Muscle layer of colon (tissue), 2 donors: ENCODE measurements at regions not wholly inside any gene's neighbourhood (a gene's known extent, or its start where the extent isn't known, plus 50 kb on each side); places are given as distances from the start of the nearest gene placed in this dataset.

Source experiments
- H3K27ac ChIP-seq: one replicate; pipeline ENCODE4 v1.7.0; 2013; ENCODE audit warnings: low read depth, mild to moderate bottlenecking, low read length, moderate library complexity
- H3K27me3 ChIP-seq, 2 donors: one replicate each; pipeline ENCODE4 v1.7.0; 2013; ENCODE audit warnings: low read length in 2 of 2, mild to moderate bottlenecking in 2 of 2; ENCODE audit not compliant: insufficient read depth in 2 of 2, control insufficient read depth in 1 of 2
- H3K36me3 ChIP-seq: one replicate; pipeline ENCODE4 v1.7.0; 2013; ENCODE audit warnings: mild to moderate bottlenecking, low read length; ENCODE audit not compliant: insufficient read depth
- H3K4me1 ChIP-seq: one replicate; pipeline ENCODE4 v1.7.0; 2013; ENCODE audit warnings: mild to moderate bottlenecking, low read length; ENCODE audit not compliant: insufficient read depth
- H3K4me3 ChIP-seq, 2 donors: one replicate each; pipeline ENCODE4 v1.7.0; 2013; ENCODE audit warnings: low read length in 2 of 2, low read depth in 1 of 2, mild to moderate bottlenecking in 1 of 2, moderate library complexity in 1 of 2
- H3K9ac ChIP-seq: one replicate; pipeline ENCODE4 v1.7.0; 2013; ENCODE audit warnings: low read length
- H3K9me3 ChIP-seq: one replicate; pipeline ENCODE4 v1.7.0; 2013; ENCODE audit warnings: mild to moderate bottlenecking, low read length
- donor health status: abdominal sarcoma.
- donor health status: Adenocarcinoma of cecum.

DNA sequence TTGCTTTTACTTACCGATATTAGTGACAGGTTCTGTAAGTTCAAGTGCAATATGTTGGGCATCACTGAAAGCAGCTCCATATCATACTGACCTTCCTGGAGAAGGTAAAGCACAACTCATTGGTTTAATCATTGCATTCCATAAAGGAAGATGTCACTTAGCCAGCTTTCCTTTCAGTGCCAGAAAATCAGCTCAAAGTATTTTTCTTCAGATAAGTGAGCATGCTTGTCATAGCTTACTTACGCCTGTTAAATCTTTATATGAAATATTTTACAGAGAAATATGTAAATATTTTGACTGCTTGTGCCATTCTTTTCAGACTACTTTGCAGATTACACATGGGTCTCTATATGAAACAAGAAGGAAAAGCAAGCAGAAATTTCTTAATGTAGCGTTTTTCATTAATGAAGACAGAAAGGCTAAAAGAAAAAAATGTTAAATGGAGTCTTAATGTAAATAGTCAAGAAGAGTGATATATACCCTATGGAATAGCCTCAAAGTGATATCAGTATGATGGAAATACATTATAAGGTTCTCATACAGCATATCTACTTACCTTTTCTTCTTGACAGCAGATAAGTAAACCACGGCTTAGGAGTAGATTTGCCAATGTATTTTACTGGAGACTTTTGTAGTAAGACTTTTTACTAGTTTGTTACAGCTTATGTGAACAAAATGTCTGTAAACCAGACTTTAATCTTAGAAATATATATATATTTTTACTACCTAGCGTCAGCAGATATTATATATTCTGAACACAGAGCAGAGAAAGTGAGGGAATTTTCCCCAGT is 649.7 kb downstream of the METTL15 start:
- Histone ChIP-seq H3K4me3 (no peak overlapping the region), H3K27ac (no peak overlapping the region), H3K9me3 (no peaks in the 10 kb centered on the region), H3K4me1 (no peaks in the 10 kb centered on the region), H3K36me3 (no peaks in the 10 kb centered on the region), H3K27me3 (no peaks in the 10 kb centered on the region), H3K9ac (no peak overlapping the region)

DNA sequence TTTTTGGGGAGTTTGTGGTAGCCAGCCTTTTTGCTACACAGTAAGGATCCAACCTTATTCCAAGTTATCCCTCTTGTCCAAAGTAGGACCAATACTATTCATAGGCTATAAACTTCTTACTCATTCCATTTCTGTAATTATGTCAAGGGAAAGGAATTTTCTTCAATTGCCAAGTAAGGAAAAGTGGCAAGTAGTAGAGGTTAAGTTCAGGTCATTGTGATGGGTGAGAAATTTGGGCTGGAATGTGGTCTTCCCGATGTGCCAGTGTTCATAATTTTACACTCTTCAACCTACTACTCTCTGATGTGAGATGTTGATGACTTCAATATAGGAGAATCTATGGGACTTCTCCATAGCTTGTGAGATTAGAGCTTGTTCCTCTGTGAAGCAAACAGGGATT is 648.8 kb downstream of the METTL15 start:
- no peaks in the 10 kb centered on the region for H3K9me3 ChIP-seq
- H3K27me3 ChIP-seq: no peaks in the 10 kb centered on the region
- H3K4me1 ChIP-seq: no peaks in the 10 kb centered on the region
- H3K9ac ChIP-seq: no peak overlapping the region
- no peak overlapping the region for H3K27ac ChIP-seq
- no peak overlapping the region for H3K4me3 ChIP-seq
- no peaks in the 10 kb centered on the region for H3K36me3 ChIP-seq

DNA sequence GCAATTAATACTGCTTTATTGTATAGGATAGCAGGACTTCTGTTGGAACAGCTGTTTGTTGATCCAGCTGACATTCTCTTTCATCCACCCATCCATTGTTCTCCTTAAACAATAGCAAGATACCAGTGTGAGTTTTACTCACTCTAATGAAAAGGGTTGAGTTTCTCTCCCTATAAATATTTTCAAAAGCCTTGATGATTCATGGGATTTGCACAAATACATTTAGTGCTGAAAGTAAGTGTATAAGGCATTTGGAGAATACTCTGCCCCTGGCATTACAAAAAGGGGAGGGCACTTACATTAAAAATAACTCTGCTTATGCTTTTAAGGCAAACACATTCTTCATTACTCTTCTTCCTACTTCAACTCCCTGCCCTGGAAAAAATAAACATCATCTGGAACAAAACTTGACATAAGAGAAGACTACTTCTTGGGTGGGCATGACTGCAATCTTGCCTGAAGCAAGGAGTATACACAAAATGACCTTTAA is 634.9 kb downstream of the METTL15 start:
- H3K27ac ChIP-seq: no peak overlapping the region
- no peaks in the 10 kb centered on the region for H3K9me3 ChIP-seq
- H3K4me1 ChIP-seq: no peaks in the 10 kb centered on the region
- H3K9ac ChIP-seq: no peak overlapping the region
- no peaks in the 10 kb centered on the region for H3K27me3 ChIP-seq
- H3K36me3 ChIP-seq: no peaks in the 10 kb centered on the region
- H3K4me3 ChIP-seq: no peak overlapping the region

DNA sequence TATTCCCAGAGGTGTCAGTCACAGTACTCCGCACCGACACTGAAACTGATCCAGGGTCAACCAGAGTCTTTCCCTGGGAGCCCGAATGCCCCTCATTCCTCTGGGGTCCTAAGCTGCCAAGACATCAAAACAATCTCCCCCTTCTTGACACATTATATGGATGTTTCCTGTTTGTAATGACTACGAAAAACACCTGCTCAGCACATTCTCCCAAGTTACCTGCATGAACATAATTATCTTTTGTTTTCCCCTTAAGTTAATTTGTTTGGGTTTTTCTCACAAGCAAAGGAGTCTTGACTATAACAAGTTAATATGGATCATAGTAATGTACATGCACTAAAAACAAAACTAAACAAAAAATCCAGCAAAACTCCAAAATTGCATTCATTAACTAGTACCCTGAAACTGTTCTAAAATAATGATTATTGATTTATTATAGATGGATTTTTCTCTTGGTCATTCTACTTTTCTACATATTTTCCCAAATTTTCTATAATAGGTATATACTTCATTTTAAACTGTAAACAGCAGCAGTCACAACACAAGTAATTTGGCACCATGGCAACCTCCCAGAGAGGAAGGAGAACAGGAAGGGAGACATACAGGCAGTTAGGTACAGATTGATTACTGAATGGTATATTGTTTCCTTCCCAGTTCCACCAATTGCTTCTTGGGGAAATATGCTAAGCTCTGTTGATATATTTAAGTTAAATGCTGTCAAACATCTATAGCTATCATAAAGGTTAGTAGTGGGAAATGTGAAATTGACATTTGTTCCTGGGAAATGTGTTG is 631.5 kb downstream of the METTL15 start:
- Histone ChIP-seq H3K9ac (no peak overlapping the region), H3K4me3 (no peak overlapping the region), H3K4me1 (no peaks in the 10 kb centered on the region), H3K36me3 (no peaks in the 10 kb centered on the region), H3K9me3 (no peaks in the 10 kb centered on the region), H3K27me3 (no peaks in the 10 kb centered on the region), H3K27ac (no peak overlapping the region)

DNA sequence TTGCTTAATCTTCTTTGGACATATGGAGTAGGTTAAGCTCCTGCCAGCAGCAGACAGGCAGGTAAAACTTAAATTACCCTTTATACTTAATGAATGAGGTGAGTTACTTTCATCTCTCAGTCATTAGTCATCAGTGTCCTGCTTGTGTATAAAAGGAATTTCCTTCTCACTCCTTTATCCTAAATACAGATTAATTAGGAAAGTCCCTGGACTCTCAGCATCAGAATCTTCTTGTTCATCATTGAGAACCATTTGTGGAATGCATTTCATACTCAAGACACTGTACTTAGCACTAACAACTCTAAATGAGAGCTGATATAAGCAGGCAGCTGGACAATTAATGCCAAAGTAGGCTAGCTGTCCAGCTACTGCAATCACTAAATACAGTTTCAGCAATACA is 630.4 kb downstream of the METTL15 start:
- Histone ChIP-seq H3K4me3 (no peak overlapping the region), H3K27me3 (no peaks in the 10 kb centered on the region), H3K9me3 (no peaks in the 10 kb centered on the region), H3K4me1 (no peaks in the 10 kb centered on the region), H3K9ac (no peak overlapping the region), H3K36me3 (no peaks in the 10 kb centered on the region), H3K27ac (no peak overlapping the region)

DNA sequence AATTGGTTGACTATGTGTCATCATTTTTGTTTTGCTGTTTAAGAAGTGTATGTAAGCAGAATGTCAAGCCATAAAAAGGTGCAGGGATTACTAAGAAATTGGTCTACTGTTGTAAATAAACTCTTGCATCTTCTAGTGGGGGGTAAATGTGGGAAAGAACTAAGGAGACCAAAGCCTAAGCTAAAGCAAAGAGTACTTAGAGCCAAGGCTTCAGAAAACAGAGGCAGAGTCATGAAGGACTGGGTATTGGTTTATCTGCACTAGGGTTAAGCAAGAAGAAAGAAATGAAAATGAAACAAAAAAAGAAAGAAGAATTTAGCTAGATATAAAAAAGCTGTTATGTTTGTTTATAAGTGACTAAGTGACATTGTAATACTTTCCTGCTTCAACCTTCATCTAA is 628.1 kb downstream of the METTL15 start:
- Histone ChIP-seq H3K4me3 (no peak overlapping the region), H3K36me3 (no peaks in the 10 kb centered on the region), H3K27ac (no peak overlapping the region), H3K9me3 (no peaks in the 10 kb centered on the region), H3K27me3 (no peaks in the 10 kb centered on the region), H3K9ac (no peak overlapping the region), H3K4me1 (no peaks in the 10 kb centered on the region)

DNA sequence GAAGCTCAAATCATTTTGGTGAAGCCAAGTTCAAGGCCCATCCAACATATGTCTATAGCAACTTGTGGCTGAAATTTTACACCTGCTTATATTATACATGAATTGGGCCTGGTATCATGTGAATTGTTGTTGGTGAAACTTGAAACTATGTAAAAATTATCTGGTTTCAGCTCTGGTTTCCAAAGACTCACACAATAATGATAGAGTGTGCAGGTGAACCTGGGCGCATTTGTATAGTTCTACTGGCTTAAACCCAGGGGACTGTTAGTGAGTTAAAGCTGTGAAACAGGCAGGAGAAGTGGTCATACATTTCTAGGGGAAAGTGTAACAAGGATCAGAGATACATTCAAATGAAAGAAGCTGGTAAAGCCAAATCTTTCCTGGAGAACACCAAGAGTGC is 627.3 kb downstream of the METTL15 start:
- H3K4me3 ChIP-seq: no peak overlapping the region
- no peaks in the 10 kb centered on the region for H3K4me1 ChIP-seq
- H3K36me3 ChIP-seq: no peaks in the 10 kb centered on the region
- no peaks in the 10 kb centered on the region for H3K27me3 ChIP-seq
- no peaks in the 10 kb centered on the region for H3K9me3 ChIP-seq
- H3K27ac ChIP-seq: no peak overlapping the region
- H3K9ac ChIP-seq: no peak overlapping the region

DNA sequence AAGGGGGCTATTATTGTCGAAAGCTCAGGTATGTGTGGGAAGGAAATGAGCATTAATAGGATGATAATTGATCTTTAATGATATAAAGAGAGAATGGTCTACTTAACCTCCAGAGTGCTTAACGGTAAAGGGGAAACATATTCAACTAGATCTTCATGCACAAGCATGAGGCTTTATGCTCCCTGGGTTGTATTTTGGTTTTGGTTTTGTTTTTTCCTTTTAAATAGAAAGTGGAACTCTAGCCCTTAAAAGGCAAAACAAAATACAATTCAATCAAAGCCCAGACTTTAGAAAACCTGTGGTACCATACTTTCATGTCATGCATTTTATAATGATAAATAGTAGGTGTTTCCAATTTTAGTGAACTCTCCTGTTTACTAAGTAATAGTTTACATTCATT is 622.7 kb downstream of the METTL15 start:
- H3K9me3 ChIP-seq: no peaks in the 10 kb centered on the region
- H3K4me1 ChIP-seq: no peaks in the 10 kb centered on the region
- H3K27ac ChIP-seq: no peak overlapping the region
- no peak overlapping the region for H3K9ac ChIP-seq
- H3K4me3 ChIP-seq: no peak overlapping the region
- H3K36me3 ChIP-seq: no peaks in the 10 kb centered on the region
- no peaks in the 10 kb centered on the region for H3K27me3 ChIP-seq

DNA sequence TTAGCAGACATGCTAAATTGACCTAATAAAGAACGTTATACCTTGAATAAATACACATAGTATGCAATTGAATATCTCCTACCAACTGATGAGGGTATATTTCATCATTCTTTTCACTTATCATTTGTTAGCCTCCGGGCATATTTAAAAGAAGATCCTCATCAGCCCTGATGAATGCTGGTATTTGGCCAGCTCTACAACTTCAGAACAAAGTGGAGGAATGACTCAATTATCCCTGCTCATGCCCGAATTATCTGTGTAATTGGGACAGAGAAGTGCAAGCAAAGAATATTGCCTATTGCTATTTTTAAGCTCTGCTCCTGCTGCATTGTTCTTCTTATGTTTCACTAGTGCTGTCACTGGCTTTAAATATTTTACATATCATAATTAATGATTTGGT is 622.1 kb downstream of the METTL15 start:
- Histone ChIP-seq H3K4me3 (no peak overlapping the region), H3K27me3 (no peaks in the 10 kb centered on the region), H3K36me3 (no peaks in the 10 kb centered on the region), H3K9me3 (no peaks in the 10 kb centered on the region), H3K4me1 (no peaks in the 10 kb centered on the region), H3K9ac (no peak overlapping the region), H3K27ac (no peak overlapping the region)

DNA sequence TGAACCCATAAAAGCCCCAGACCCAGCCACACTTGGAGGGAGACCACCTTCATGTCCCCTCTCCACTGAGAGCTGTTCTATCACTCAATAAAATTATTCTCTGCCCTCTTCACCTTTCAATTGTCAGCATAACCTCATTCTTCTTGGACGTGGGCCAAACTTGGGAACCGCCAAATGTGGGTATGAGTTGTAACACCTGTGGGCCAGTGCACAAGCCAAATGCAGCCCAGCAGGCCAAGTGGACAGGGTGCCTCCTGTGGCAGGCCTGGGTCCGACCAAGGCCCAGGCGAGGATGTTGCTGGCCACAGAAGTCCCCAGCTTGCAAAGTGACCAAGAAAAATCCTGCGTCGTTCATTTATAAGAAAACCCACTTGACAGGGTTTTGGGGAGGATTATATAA is 621.2 kb downstream of the METTL15 start:
- Histone ChIP-seq H3K27me3 (no peaks in the 10 kb centered on the region), H3K4me3 (no peak overlapping the region), H3K4me1 (no peaks in the 10 kb centered on the region), H3K9me3 (no peaks in the 10 kb centered on the region), H3K9ac (no peak overlapping the region), H3K36me3 (no peaks in the 10 kb centered on the region), H3K27ac (no peak overlapping the region)

DNA sequence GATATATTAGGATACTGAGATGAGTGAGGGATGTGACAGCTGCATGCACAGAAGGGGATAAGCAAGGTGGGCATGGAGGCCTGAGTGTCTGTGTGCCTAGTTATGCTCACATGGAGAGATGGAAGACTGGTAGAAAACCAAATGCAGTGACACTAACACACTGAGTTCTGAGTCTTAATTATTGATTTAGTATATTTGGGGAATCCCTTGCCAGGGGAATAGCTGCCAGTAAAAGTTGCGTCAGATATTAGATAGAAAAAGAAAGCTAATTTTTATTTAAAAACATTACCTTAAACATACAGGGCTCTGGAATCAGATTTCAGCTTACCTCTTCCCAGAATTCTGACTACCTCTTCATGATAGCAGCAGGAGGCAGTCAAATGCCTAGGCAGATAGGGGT is 620.5 kb downstream of the METTL15 start:
- H3K9me3 ChIP-seq: no peaks in the 10 kb centered on the region
- no peaks in the 10 kb centered on the region for H3K36me3 ChIP-seq
- H3K4me3 ChIP-seq: no peak overlapping the region
- no peaks in the 10 kb centered on the region for H3K4me1 ChIP-seq
- no peak overlapping the region for H3K27ac ChIP-seq
- H3K27me3 ChIP-seq: no peaks in the 10 kb centered on the region
- no peak overlapping the region for H3K9ac ChIP-seq
